GM12878 (cell line): ENCODE measurements at regions not wholly inside any gene's neighbourhood (a gene's known extent, or its start where the extent isn't known, plus 50 kb on each side); places are given as distances from the start of the nearest gene placed in this dataset.

Experiments
- ATAC-seq: fragments of 200-7000 bp; cut with Tn5 transposase; 3 replicates; pipeline ENCODE4 v1.9.1; 2020; ENCODE audit warnings: mild to moderate bottlenecking, moderate library complexity
- BruUV-seq: library from RNA; stranded (reverse); fragments of 400-500 nt; replicated peaks from 2 replicates; lab custom pipeline; 2021; lab: Mats Ljungman, UMichigan
- CTCF ChIA-PET: fragments of 300-600 bp; sonication (Branson Sonifier 250); formaldehyde crosslinking; extraction: SDS; loops from one replicate; lab custom pipeline; 2021; ENCODE audit warnings: inconsistent platforms; lab: Yijun Ruan, JAX
- POLR2A ChIA-PET: fragments of 350-600 bp; formaldehyde crosslinking; extraction: SDS; loops from one replicate; lab custom pipeline; 2021; ENCODE audit warnings: inconsistent platforms; lab: Charles Lee
- RAD21 ChIA-PET: fragments of 300-600 bp; sonication (Branson Sonifier 250); formaldehyde crosslinking; loops from one replicate; lab custom pipeline; 2023; ENCODE audit warnings: antibody characterized with exemption; ENCODE audit not compliant: unreplicated experiment; lab: Charles Lee
- SMC1A ChIA-PET: fragments of 300-600 bp; sonication (Branson Sonifier 250); formaldehyde crosslinking; loops from one replicate; lab custom pipeline; 2023; ENCODE audit not compliant: unreplicated experiment, uncharacterized antibody; lab: Charles Lee
- DNase-seq: peaks from one replicate; pipeline ENCODE4 v3.0.0-alpha.2; 2011; ENCODE audit warnings: low read depth, low spot score
- FAIRE-seq: peaks from 3 replicates; lab custom pipeline; 2011; peaks lifted over from hg19 to GRCh38; lab: Jason Lieb, UNC
- H2AFZ ChIP-seq: 2 replicates; pipeline ENCODE4 v1.6.0; 2011; ENCODE audit warnings: low read depth, low read length, control low read depth; ENCODE audit not compliant: control insufficient read depth
- H3K27ac ChIP-seq: 2 replicates; pipeline ENCODE4 v1.5.1; 2011; ENCODE audit warnings: control low read depth; ENCODE audit not compliant: control insufficient read depth, insufficient read depth
- H3K27me3 ChIP-seq, 2 experiments: replicated peaks in 1 of 2; 2 replicates each; pipeline versions ENCODE4 v1.6.0 to v1.6.1; 2011; ENCODE audit warnings: low read length in 1 of 2; ENCODE audit not compliant: control insufficient read depth in 2 of 2, insufficient read depth in 2 of 2
- H3K36me3 ChIP-seq, 2 experiments: 2 replicates each; pipeline ENCODE4 v1.5.1; 2011; ENCODE audit warnings: low read length in 1 of 2; ENCODE audit not compliant: control insufficient read depth in 2 of 2, insufficient read depth in 2 of 2
- H3K4me1 ChIP-seq: 2 replicates; pipeline ENCODE4 v1.6.1; 2011; ENCODE audit warnings: mild to moderate bottlenecking, low read length, moderate library complexity, mixed read lengths; ENCODE audit not compliant: control insufficient read depth, insufficient read depth
- H3K4me2 ChIP-seq: 2 replicates; pipeline ENCODE4 v1.6.0; 2011; ENCODE audit warnings: control low read depth; ENCODE audit not compliant: control insufficient read depth, insufficient read depth
- H3K4me3 ChIP-seq: fragments of 200-600 bp; sonication (generic); 2 replicates; pipeline ENCODE4 v1.5.1; 2016
- H3K79me2 ChIP-seq: 2 replicates; pipeline ENCODE4 v1.6.0; 2011; ENCODE audit warnings: low read length; ENCODE audit not compliant: control insufficient read depth, insufficient read depth
- H3K9ac ChIP-seq: 2 replicates; pipeline ENCODE4 v1.8.0; 2011; ENCODE audit warnings: low read length, control low read depth, mixed read lengths; ENCODE audit not compliant: control insufficient read depth, insufficient read depth
- H3K9me3 ChIP-seq: replicated peaks from 3 replicates; pipeline ENCODE4 v1.5.1; 2011; ENCODE audit warnings: mild to moderate bottlenecking, low read length; ENCODE audit not compliant: control insufficient read depth, insufficient read depth
- H4K20me1 ChIP-seq: 2 replicates; pipeline ENCODE4 v1.6.0; 2011; ENCODE audit not compliant: control insufficient read depth, insufficient read depth
- GATAD2B ChIP-seq: fragments of 450-650 bp; conservative IDR thresholded peaks from 2 replicates; pipeline ENCODE4 v1.6.1; 2017; ENCODE audit warnings: low read depth, mild to moderate bottlenecking, moderate library complexity
- HDGF ChIP-seq: fragments of 450-650 bp; IDR thresholded peaks from 2 replicates; pipeline ENCODE4 v1.6.1; 2016; ENCODE audit warnings: antibody characterized with exemption
- IRF4 ChIP-seq: IDR thresholded peaks from 2 replicates; pipeline ENCODE4 v1.6.1; 2011; ENCODE audit warnings: low read depth, low read length
- JUNB ChIP-seq: IDR thresholded peaks from 2 replicates; pipeline ENCODE4 v1.6.1; 2016; ENCODE audit warnings: antibody characterized with exemption, mild to moderate bottlenecking
- KDM1A ChIP-seq: fragments of 200-600 bp; sonication (generic); IDR thresholded peaks from 2 replicates; pipeline ENCODE4 v1.6.1; 2016; ENCODE audit warnings: borderline replicate concordance
- NR2C2 ChIP-seq: IDR thresholded peaks from 2 replicates; pipeline ENCODE4 v1.6.1; 2011; ENCODE audit warnings: borderline replicate concordance, low read depth; ENCODE audit not compliant: control insufficient read depth, insufficient read length
- NR2F1 ChIP-seq: fragments of 450-650 bp; conservative IDR thresholded peaks from 2 replicates; pipeline ENCODE4 v1.6.1; 2017; ENCODE audit warnings: mild to moderate bottlenecking
- RAD51 ChIP-seq: fragments of 450-650 bp; IDR thresholded peaks from 2 replicates; pipeline ENCODE4 v1.6.1; 2016; ENCODE audit warnings: moderate library complexity, mild to moderate bottlenecking, inconsistent platforms
- ZNF207 ChIP-seq: fragments of 450-650 bp; IDR thresholded peaks from 2 replicates; pipeline ENCODE4 v1.6.1; 2014; ENCODE audit warnings: antibody characterized with exemption, mild to moderate bottlenecking, borderline replicate concordance
- ZNF217 ChIP-seq: fragments of 450-650 bp; IDR thresholded peaks from 2 replicates; pipeline ENCODE4 v1.6.1; 2017; ENCODE audit warnings: antibody characterized with exemption, mild to moderate bottlenecking
- ZNF622 ChIP-seq: fragments of 450-650 bp; IDR thresholded peaks from 2 replicates; pipeline ENCODE4 v1.6.1; 2017; ENCODE audit warnings: mild to moderate bottlenecking, inconsistent platforms
- in situ Hi-C: fragments of 300-500 bp; cut with MboI; formaldehyde crosslinking; loops from 9 replicates; pipeline ENCODE4 v1.14.3; 2018; ENCODE audit warnings: mixed read lengths
- intact Hi-C: fragments of 100-400 bp; cut with micrococcal nuclease; formaldehyde crosslinking; loops from one replicate; pipeline ENCODE4 v1.14.2; 2022; ENCODE audit not compliant: unreplicated experiment
- TF ChIP-seq, protein P1 (sequence below): fragments of 150-350 bp; IDR thresholded peaks from 2 replicates; pipeline ENCODE4 v1.6.1; 2014; ENCODE audit warnings: mild to moderate bottlenecking, low read depth, low read length
- TF ChIP-seq, protein P2 (sequence below): fragments of 150-350 bp; IDR thresholded peaks from 2 replicates; pipeline ENCODE4 v1.6.1; 2016; ENCODE audit warnings: low read depth, low read length
- TF ChIP-seq, protein P3 (sequence below): fragments of 450-650 bp; conservative IDR thresholded peaks from 2 replicates; pipeline ENCODE4 v1.6.1; 2017; ENCODE audit warnings: mild to moderate bottlenecking, moderate library complexity

DNA sequence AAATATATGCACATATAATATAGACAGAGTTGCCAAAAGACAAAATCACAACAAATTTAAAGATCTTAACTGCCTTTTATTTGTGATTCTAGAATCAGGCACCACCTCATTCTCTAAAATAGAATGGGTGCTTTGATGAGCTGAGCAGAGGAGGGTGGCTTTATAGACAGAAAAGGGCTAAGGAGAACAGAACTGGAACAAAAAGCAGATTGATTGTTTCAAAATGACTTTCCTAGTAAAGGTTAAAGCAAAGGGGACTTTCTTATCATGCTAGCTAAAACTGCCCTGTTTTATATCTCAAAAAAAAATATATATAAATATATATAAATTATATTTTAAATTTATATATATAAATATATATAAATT is 287.6 kb downstream of the FAT3 start:
- no TSS peak for BruUV-seq
- FAIRE-seq (no peak), DNase-seq (no peak), ATAC-seq (no peak)
- H3K36me3 ChIP-seq = no peaks in the 10 kb centered on the region
- POLR2A ChIA-PET = no interaction called here
- CTCF ChIA-PET = no interaction called here
- H2AFZ ChIP-seq = no peak overlapping the region
- RAD21 ChIA-PET = no interaction called here
- no peak overlapping the region for H3K4me3 ChIP-seq
- TF ChIP-seq JUNB = no peak
- TF ChIP-seq NR2C2 = no peak
- TF ChIP-seq, protein P1, sequence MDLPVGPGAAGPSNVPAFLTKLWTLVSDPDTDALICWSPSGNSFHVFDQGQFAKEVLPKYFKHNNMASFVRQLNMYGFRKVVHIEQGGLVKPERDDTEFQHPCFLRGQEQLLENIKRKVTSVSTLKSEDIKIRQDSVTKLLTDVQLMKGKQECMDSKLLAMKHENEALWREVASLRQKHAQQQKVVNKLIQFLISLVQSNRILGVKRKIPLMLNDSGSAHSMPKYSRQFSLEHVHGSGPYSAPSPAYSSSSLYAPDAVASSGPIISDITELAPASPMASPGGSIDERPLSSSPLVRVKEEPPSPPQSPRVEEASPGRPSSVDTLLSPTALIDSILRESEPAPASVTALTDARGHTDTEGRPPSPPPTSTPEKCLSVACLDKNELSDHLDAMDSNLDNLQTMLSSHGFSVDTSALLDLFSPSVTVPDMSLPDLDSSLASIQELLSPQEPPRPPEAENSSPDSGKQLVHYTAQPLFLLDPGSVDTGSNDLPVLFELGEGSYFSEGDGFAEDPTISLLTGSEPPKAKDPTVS = no peak
- no peak for TF ChIP-seq ZNF207
- TF ChIP-seq ZNF217 = no peak
- TF ChIP-seq, protein P2, sequence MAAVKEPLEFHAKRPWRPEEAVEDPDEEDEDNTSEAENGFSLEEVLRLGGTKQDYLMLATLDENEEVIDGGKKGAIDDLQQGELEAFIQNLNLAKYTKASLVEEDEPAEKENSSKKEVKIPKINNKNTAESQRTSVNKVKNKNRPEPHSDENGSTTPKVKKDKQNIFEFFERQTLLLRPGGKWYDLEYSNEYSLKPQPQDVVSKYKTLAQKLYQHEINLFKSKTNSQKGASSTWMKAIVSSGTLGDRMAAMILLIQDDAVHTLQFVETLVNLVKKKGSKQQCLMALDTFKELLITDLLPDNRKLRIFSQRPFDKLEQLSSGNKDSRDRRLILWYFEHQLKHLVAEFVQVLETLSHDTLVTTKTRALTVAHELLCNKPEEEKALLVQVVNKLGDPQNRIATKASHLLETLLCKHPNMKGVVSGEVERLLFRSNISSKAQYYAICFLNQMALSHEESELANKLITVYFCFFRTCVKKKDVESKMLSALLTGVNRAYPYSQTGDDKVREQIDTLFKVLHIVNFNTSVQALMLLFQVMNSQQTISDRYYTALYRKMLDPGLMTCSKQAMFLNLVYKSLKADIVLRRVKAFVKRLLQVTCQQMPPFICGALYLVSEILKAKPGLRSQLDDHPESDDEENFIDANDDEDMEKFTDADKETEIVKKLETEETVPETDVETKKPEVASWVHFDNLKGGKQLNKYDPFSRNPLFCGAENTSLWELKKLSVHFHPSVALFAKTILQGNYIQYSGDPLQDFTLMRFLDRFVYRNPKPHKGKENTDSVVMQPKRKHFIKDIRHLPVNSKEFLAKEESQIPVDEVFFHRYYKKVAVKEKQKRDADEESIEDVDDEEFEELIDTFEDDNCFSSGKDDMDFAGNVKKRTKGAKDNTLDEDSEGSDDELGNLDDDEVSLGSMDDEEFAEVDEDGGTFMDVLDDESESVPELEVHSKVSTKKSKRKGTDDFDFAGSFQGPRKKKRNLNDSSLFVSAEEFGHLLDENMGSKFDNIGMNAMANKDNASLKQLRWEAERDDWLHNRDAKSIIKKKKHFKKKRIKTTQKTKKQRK = no peak
- TF ChIP-seq, protein P3, sequence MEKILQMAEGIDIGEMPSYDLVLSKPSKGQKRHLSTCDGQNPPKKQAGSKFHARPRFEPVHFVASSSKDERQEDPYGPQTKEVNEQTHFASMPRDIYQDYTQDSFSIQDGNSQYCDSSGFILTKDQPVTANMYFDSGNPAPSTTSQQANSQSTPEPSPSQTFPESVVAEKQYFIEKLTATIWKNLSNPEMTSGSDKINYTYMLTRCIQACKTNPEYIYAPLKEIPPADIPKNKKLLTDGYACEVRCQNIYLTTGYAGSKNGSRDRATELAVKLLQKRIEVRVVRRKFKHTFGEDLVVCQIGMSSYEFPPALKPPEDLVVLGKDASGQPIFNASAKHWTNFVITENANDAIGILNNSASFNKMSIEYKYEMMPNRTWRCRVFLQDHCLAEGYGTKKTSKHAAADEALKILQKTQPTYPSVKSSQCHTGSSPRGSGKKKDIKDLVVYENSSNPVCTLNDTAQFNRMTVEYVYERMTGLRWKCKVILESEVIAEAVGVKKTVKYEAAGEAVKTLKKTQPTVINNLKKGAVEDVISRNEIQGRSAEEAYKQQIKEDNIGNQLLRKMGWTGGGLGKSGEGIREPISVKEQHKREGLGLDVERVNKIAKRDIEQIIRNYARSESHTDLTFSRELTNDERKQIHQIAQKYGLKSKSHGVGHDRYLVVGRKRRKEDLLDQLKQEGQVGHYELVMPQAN = no peak
- TF ChIP-seq KDM1A = no peak
- TF ChIP-seq NR2F1 = no peak
- no peak for TF ChIP-seq GATAD2B
- no peak for TF ChIP-seq IRF4
- no peak for TF ChIP-seq HDGF
- no peak for TF ChIP-seq ZNF622
- no peak for TF ChIP-seq RAD51
- intact Hi-C loops (no loop called here), in situ Hi-C loops (no loop called here)
- no peaks in the 10 kb centered on the region for H4K20me1 ChIP-seq
- no peak overlapping the region for H3K4me2 ChIP-seq
- SMC1A ChIA-PET = no interaction called here
- H3K27me3 ChIP-seq = no peaks in the 10 kb centered on the region; a peak in 1 of 4 replicates
- no peak overlapping the region for H3K9ac ChIP-seq
- H3K9me3 ChIP-seq = no peaks in the 10 kb centered on the region
- no peaks in the 10 kb centered on the region for H3K4me1 ChIP-seq
- no peaks in the 10 kb centered on the region for H3K79me2 ChIP-seq
- no peak overlapping the region for H3K27ac ChIP-seq
